PC-3 (cell line): ENCODE measurements at regions not wholly inside any gene's neighbourhood (a gene's known extent, or its start where the extent isn't known, plus 50 kb on each side); places are given as distances from the start of the nearest gene placed in this dataset.

Source experiments
- EZH2phosphoT487 ChIP-seq: fragments of 300-600 bp; sonication (generic); IDR thresholded peaks from 2 replicates; pipeline ENCODE4 v1.6.1; 2018; ENCODE audit warnings: mild to moderate bottlenecking, antibody characterized with exemption, low read length, borderline replicate concordance
- TF ChIP-seq, protein P1 (sequence below): fragments of 300-600 bp; sonication (generic); conservative IDR thresholded peaks from 2 replicates; pipeline ENCODE4 v1.5.1; 2017; ENCODE audit warnings: antibody characterized with exemption, low read depth, mild to moderate bottlenecking, low read length

DNA sequence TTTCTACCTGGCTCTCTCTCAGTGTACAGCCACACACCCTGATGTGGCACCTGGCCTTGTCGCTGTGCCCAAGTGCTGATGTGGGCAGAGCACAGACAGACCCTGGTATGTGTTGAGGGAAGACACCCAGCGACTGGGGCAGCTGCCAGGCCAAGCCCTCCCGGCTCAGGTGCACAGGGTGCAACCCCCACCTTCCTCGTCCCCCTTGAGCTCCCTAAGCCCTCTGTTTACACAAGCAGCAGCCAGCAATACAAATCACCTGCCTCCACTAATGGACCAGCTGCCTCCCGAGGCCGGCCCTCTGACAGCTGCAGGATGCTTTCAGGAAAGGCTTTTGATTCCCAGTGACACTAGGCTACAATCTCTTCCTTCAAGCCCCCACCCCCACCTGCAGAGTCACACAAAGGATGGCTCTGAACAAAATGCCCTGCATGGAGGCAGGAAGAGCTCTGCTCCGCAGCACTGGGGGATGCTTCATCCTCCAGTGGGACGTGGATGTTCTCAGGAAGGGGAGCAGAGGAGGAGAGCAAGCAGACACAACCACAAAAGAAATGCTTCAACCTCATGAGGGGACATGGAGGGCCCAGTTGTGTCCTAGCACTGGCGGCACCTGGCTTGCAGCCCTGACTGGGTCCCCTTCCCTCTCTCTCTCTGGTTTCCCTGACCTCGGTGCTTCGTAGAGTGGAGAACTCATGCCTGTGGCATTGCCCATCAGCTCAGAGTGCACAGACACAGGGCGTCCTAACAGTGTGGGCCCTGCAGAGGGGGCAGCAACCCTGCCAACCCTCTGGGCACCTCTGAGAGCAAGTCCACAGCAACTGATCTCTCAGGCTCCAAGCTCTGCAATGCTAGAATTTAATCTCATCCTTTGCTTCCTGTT is 140.8 kb downstream of the BARX1 start:
- TF ChIP-seq, protein P1, sequence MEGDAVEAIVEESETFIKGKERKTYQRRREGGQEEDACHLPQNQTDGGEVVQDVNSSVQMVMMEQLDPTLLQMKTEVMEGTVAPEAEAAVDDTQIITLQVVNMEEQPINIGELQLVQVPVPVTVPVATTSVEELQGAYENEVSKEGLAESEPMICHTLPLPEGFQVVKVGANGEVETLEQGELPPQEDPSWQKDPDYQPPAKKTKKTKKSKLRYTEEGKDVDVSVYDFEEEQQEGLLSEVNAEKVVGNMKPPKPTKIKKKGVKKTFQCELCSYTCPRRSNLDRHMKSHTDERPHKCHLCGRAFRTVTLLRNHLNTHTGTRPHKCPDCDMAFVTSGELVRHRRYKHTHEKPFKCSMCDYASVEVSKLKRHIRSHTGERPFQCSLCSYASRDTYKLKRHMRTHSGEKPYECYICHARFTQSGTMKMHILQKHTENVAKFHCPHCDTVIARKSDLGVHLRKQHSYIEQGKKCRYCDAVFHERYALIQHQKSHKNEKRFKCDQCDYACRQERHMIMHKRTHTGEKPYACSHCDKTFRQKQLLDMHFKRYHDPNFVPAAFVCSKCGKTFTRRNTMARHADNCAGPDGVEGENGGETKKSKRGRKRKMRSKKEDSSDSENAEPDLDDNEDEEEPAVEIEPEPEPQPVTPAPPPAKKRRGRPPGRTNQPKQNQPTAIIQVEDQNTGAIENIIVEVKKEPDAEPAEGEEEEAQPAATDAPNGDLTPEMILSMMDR = no peak
- no peak for TF ChIP-seq EZH2phosphoT487
